Uterus (tissue), 3 donors: ENCODE measurements at regions not wholly inside any gene's neighbourhood (a gene's known extent, or its start where the extent isn't known, plus 50 kb on each side); places are given as distances from the start of the nearest gene placed in this dataset.
"Not testable (repeated sequence)": the region's sequence is repeated elsewhere in the genome, so short reads cannot be mapped to it uniquely, and the experiment has no call there.

Experiments used
- DNase-seq, 2 donors: peaks; one replicate each; pipeline ENCODE4 v3.0.0-alpha.2; 2019 to 2020
- H3K27ac ChIP-seq, 2 donors: fragments of 200-600 bp; sonication (generic); 1 replicate in 1 of 2; 2 replicates in 1 of 2; pipeline ENCODE4 v1.5.1; 2016 to 2018
- H3K27me3 ChIP-seq, 2 donors: fragments of 200-600 bp; sonication (generic); one replicate each; pipeline ENCODE4 v1.5.1; 2018 to 2019; ENCODE audit warnings: control low read depth in 1 of 2
- H3K36me3 ChIP-seq, 2 donors: fragments of 200-600 bp; sonication (generic); one replicate each; pipeline ENCODE4 v1.5.1; 2019; ENCODE audit warnings: control low read depth in 1 of 2
- H3K4me1 ChIP-seq, 2 donors: fragments of 200-600 bp; sonication (generic); one replicate each; pipeline ENCODE4 v1.5.1; 2018 to 2019; ENCODE audit warnings: control low read depth in 1 of 2
- H3K4me3 ChIP-seq, 2 donors: fragments of 200-600 bp; sonication (generic); 1 replicate in 1 of 2; 2 replicates in 1 of 2; pipeline ENCODE4 v1.5.1; 2018 to 2019; ENCODE audit warnings: mild to moderate bottlenecking in 1 of 2
- H3K9me3 ChIP-seq, 2 donors: fragments of 200-600 bp; sonication (generic); one replicate each; pipeline ENCODE4 v1.5.1; 2019; ENCODE audit warnings: control low read depth in 1 of 2
- POLR2A ChIP-seq, 2 donors: fragments of 450-650 bp; IDR thresholded peaks; one replicate each; pipeline ENCODE4 v1.6.1; 2016; ENCODE audit warnings: antibody characterized with exemption in 2 of 2, mild to moderate bottlenecking in 1 of 2, moderate library complexity in 1 of 2
- intact Hi-C: fragments of 100-400 bp; cut with DNase I; formaldehyde crosslinking; loops from one replicate; pipeline ENCODE4 v1.15.1; 2023; ENCODE audit warnings: low total_unique reads
- TF ChIP-seq, protein P1 (sequence below), 4 experiments: fragments of 200-600 bp in 2 of 4; fragments of 450-650 bp in 2 of 4; sonication (generic) in 2 of 4; IDR thresholded peaks; one replicate each; pipeline ENCODE4 v1.5.1; 2016 to 2019; ENCODE audit warnings: antibody characterized with exemption in 4 of 4, mild to moderate bottlenecking in 2 of 4, moderate library complexity in 1 of 4
- donor health status: DM: yes; HTN: yes; CAD: no.

DNA sequence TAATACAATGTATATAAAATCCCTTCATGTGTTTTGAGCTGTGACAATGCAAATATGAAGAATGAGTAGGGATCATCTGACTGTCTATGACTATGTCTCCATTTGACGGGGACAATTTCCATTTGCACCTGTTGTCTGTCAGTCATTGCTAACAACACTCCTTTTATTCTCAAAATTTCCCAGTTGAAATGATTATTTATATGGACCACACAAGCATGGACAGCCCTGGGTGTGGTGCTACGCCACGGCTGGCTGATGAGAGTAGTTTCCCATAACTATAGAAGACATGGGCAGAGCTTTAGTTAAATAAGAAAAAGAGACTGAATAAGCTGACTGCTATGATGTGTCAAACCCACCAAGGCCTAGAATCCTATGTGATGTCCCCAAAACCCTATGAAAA, 135.8 kb downstream of the MAP3K21 start:
- Histone ChIP-seq H3K27ac (no peak overlapping the region), H3K4me1 (no peaks in the 10 kb centered on the region), H3K9me3 (no peaks in the 10 kb centered on the region), H3K36me3 (no peaks in the 10 kb centered on the region), H3K4me3 (no peak overlapping the region), H3K27me3 (no peaks in the 10 kb centered on the region)
- TF ChIP-seq, protein P1, sequence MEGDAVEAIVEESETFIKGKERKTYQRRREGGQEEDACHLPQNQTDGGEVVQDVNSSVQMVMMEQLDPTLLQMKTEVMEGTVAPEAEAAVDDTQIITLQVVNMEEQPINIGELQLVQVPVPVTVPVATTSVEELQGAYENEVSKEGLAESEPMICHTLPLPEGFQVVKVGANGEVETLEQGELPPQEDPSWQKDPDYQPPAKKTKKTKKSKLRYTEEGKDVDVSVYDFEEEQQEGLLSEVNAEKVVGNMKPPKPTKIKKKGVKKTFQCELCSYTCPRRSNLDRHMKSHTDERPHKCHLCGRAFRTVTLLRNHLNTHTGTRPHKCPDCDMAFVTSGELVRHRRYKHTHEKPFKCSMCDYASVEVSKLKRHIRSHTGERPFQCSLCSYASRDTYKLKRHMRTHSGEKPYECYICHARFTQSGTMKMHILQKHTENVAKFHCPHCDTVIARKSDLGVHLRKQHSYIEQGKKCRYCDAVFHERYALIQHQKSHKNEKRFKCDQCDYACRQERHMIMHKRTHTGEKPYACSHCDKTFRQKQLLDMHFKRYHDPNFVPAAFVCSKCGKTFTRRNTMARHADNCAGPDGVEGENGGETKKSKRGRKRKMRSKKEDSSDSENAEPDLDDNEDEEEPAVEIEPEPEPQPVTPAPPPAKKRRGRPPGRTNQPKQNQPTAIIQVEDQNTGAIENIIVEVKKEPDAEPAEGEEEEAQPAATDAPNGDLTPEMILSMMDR (IDR thresholded peaks at IDR 0.05): no peak
- TF ChIP-seq POLR2A (IDR thresholded peaks at IDR 0.05): no peak
- intact Hi-C loops: no loop called here
- DNase-seq: no peak

DNA sequence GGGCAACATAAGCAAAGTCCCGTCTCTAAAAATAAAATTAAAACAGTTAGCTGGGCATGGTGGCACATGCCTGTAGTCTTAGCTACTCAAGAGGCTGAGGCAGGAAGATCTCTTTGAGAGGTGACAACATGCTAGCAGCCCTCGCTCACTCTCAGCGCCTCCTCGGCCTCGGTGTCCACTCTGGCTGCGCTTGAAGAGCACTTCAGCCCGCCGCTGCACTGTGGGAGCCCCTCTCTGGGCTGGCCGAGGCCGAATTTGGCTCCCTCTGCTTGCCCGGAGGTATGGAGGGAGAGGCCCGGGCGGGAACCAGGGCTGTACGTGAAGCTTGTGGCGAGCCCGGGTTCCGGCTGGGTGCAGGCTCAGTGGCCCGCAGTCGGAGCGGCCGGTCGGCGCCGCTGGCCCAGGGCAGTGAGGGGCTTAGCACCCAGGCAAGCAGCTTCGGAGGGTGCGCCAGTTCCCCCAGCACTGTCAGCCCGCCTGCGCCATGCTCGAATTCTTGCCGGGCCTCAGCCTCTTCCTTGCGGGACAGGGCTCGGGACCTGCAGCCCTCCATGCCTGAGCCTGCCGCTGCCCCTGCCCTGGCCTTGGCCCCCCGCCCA, 138.3 kb downstream of the MAP3K21 start:
- TF ChIP-seq POLR2A (IDR thresholded peaks at IDR 0.05): no peak
- TF ChIP-seq, protein P1 (IDR thresholded peaks at IDR 0.05): no peak
- DNase-seq: no peak
- H3K4me1 ChIP-seq: no peaks in the 10 kb centered on the region
- H3K9me3 ChIP-seq: no peaks in the 10 kb centered on the region
- no peaks in the 10 kb centered on the region for H3K36me3 ChIP-seq
- H3K4me3 ChIP-seq: no peak overlapping the region
- H3K27ac ChIP-seq: no peak overlapping the region
- H3K27me3 ChIP-seq: no peaks in the 10 kb centered on the region
- intact Hi-C loops: no loop called here

DNA sequence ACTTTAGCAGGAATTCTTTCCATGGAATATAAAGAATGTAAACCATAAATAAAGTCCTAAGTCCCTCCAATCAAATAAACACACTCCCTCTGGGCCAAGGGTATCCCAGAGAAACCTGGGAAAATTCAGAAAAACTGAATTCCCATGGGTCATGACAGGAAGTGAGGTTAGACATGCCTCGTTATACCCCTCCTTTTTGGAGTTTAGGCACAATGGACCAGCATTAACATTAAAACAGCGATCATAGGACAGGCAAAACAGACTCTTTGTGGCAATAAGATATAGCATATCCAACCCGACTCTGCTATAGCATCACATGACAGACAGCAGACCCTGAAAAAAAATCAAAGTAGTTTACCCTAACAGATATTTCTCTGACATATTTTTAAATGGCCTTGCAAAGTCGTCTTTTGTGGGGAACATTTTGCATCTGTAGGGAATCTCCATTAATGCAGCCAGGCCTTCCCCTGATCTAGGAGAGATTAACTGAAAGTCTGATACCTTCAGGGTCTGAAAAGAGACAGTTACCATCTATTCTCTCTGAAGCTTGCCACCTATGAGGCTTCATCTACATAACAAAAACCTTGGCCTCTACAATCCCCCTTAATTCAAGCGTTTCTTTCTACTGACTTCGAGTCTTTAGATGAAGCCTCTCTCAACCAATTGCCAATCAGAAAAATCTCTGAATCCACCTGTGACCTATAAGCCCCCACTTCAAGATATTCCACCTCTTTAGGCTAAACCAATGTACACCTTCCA, 143.0 kb upstream of the KCNK1 start:
- Histone ChIP-seq H3K27ac (no peak overlapping the region), H3K36me3 (no peaks in the 10 kb centered on the region), H3K9me3 (no peaks in the 10 kb centered on the region), H3K4me3 (no peak overlapping the region), H3K27me3 (no peaks in the 10 kb centered on the region), H3K4me1 (no peaks in the 10 kb centered on the region)
- intact Hi-C loops: no loop called here
- DNase-seq: no peak
- no peak for TF ChIP-seq POLR2A (IDR thresholded peaks at IDR 0.05)

DNA sequence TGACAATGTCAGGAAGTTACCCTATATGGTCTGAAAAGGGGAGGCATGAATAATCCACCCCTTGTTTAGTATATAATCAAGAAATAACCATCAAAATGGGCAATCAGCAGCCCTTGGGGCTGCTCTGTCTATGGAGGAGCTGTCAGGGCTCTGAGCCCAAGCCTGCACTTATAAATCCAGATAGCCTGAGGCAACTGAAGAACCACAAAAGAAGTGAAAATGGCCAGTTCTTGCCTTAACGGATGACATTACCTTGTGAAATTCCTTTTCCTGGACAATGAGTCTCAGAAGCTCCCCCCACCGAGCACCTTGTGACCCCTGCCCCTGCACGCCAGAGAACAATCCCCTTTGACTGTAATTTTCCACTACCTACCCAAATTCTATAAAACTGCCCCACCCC, 142.1 kb upstream of the KCNK1 start:
- H3K27ac ChIP-seq, H3K4me1 ChIP-seq, H3K9me3 ChIP-seq, H3K27me3 ChIP-seq, intact Hi-C loops, H3K4me3 ChIP-seq, H3K36me3 ChIP-seq, DNase-seq: not testable (repeated sequence)

DNA sequence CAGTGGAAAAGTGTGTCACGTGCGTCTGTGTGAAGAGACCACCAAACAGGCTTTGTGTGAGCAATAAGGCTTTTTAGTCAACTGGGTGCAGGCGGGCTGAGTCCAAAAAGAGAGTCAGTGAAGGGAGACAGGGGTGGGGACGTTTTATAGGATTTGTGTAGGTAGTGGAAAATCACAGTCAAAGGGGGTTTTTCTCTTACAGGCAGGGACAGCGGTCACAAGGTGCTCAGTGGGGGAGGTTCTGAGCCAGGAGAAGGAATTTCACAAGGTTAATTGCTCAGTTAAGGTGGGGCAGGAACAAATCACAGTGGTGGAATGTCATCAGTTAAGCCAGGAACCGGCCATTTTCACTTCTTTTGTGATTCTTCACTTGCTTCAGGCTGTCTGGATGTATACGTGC, 141.1 kb upstream of the KCNK1 start:
- H3K9me3 ChIP-seq, H3K27ac ChIP-seq, H3K36me3 ChIP-seq, H3K27me3 ChIP-seq, H3K4me3 ChIP-seq, H3K4me1 ChIP-seq, intact Hi-C loops, DNase-seq: not testable (repeated sequence)

DNA sequence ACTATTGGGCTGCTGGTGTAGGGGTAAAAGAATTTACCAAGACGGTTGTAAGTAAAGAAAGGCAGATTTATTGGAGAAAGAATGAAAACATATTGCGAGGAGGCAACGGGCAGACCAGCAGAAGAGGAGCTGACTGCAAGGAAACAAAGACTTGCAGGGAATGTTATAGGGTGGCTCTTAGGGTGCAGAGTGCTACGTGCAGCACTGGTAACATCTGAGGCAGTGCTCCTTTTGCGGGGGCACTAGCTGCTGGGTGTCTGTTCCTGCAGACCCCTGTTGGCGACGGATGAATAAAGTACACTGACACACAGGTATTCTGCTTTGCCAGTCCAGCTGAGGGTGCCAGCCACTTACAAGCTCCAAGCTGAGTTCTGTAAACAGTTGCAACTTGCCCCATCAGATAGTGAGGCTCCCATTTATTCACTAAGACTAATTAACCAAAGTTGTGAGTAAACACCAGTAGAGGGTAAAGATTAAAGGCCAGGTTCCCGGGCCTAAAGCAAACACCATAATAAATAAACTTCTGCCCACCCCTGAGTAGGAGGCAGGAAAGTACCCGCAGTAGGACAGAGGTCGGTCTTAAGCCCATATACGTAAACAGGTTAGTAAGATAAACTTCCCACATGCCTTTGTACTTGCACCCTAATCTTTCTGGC, 140.2 kb upstream of the KCNK1 start:
- H3K27ac ChIP-seq: no peak overlapping the region
- no peaks in the 10 kb centered on the region for H3K36me3 ChIP-seq
- intact Hi-C loops: no loop called here
- TF ChIP-seq POLR2A (IDR thresholded peaks at IDR 0.05): no peak
- TF ChIP-seq, protein P1 (IDR thresholded peaks at IDR 0.05): no peak
- DNase-seq: no peak
- H3K9me3 ChIP-seq: no peaks in the 10 kb centered on the region
- no peaks in the 10 kb centered on the region for H3K27me3 ChIP-seq
- no peak overlapping the region for H3K4me3 ChIP-seq
- no peaks in the 10 kb centered on the region for H3K4me1 ChIP-seq
